Endodermal cell (in vitro differentiated cells): ENCODE measurements at regions not wholly inside any gene's neighbourhood (a gene's known extent, or its start where the extent isn't known, plus 50 kb on each side); places are given as distances from the start of the nearest gene placed in this dataset.

Experiments
- DNase-seq: peaks from one replicate; pipeline ENCODE4 v3.0.0-alpha.2; 2017
- H3K27ac ChIP-seq: 2 replicates; pipeline ENCODE4 v1.5.1; 2013; ENCODE audit warnings: mild to moderate bottlenecking, low read depth, low read length, moderate library complexity
- H3K27me3 ChIP-seq: 2 replicates; pipeline ENCODE4 v1.6.1; 2013; ENCODE audit warnings: mild to moderate bottlenecking, low read length, moderate library complexity; ENCODE audit not compliant: insufficient read depth, control insufficient read depth, poor library complexity, severe bottlenecking
- H3K36me3 ChIP-seq: 2 replicates; pipeline ENCODE4 v1.7.0; 2013; ENCODE audit warnings: mild to moderate bottlenecking, low read length, moderate library complexity; ENCODE audit not compliant: control insufficient read depth, insufficient read depth
- H3K4me1 ChIP-seq: one replicate; pipeline ENCODE4 v1.7.0; 2013; ENCODE audit warnings: low read length; ENCODE audit not compliant: control insufficient read depth, insufficient read depth
- H3K4me3 ChIP-seq: 2 replicates; pipeline ENCODE4 v1.5.1; 2013; ENCODE audit warnings: mild to moderate bottlenecking, low read length, moderate library complexity
- H3K9ac ChIP-seq: 2 replicates; pipeline ENCODE4 v1.6.1; 2013; ENCODE audit warnings: mild to moderate bottlenecking, low read length, moderate library complexity; ENCODE audit not compliant: poor library complexity, severe bottlenecking; ENCODE audit errors: extremely low read depth
- H3K9me3 ChIP-seq: 2 replicates; pipeline ENCODE4 v1.6.1; 2013; ENCODE audit warnings: mild to moderate bottlenecking, low read length, moderate library complexity; ENCODE audit not compliant: control insufficient read depth
- H3K27ac Mint-ChIP-seq: 2 replicates; pipeline ENCODE4 v1.8.0; 2020; ENCODE audit warnings: mixed read lengths
- H3K27me3 Mint-ChIP-seq: 2 replicates; pipeline ENCODE4 v1.8.0; 2021; ENCODE audit warnings: mild to moderate bottlenecking, mixed read lengths; ENCODE audit not compliant: insufficient read depth
- H3K36me3 Mint-ChIP-seq: 2 replicates; pipeline ENCODE4 v1.8.0; 2020; ENCODE audit warnings: low read depth, mixed read lengths
- H3K4me1 Mint-ChIP-seq: 2 replicates; pipeline ENCODE4 v1.8.0; 2020; ENCODE audit warnings: mixed read lengths
- H3K4me3 Mint-ChIP-seq: 2 replicates; pipeline ENCODE4 v1.8.0; 2020; ENCODE audit warnings: mild to moderate bottlenecking, moderate library complexity, mixed read lengths
- H3K9me3 Mint-ChIP-seq: 2 replicates; pipeline ENCODE4 v1.8.0; 2020; ENCODE audit warnings: mild to moderate bottlenecking, mixed read lengths
- CTCF ChIP-seq: fragments of 200-600 bp; sonication (generic); conservative IDR thresholded peaks from 2 replicates; pipeline ENCODE4 v1.5.0; 2021; ENCODE audit warnings: antibody characterized with exemption, mild to moderate bottlenecking
- WGBS, 2 experiments: methylation state at CpG; one replicate each; pipeline versions ENCODE4 v1.1.5 to v1.1.7; 2013; ENCODE audit warnings: missing lambda C conversion rate in 2 of 2, mixed read lengths in 1 of 2; ENCODE audit not compliant: insufficient coverage in 1 of 2, insufficient read length in 1 of 2; 5-methylcytosine and 5-hydroxymethylcytosine counted together

GRCh38 chr5:89948977-89949376 lies 460.6 kb downstream of the CETN3 start:
- WGBS, 2 experiments = 94 to 100% methylated on average over 1 of the region's 1 CpG
- no peak overlapping the region for H3K4me3 ChIP-seq
- H3K9me3 ChIP-seq = no peaks in the 10 kb centered on the region
- no peaks in the 10 kb centered on the region for H3K27me3 Mint-ChIP-seq
- no peaks in the 10 kb centered on the region for H3K36me3 Mint-ChIP-seq
- H3K4me1 ChIP-seq = peaks cover 2% of the 10 kb centered on the region
- no peak overlapping the region for H3K4me3 Mint-ChIP-seq
- peaks cover 19% of the 10 kb centered on the region for H3K4me1 Mint-ChIP-seq
- TF ChIP-seq CTCF = no peak
- H3K9ac ChIP-seq = no peak overlapping the region
- H3K36me3 ChIP-seq = no peaks in the 10 kb centered on the region
- H3K27ac ChIP-seq = no peak overlapping the region
- H3K27ac Mint-ChIP-seq = no peak overlapping the region
- DNase-seq = no peak
- no peaks in the 10 kb centered on the region for H3K27me3 ChIP-seq
- H3K9me3 Mint-ChIP-seq = no peaks in the 10 kb centered on the region

- no peak overlapping the region for H3K4me3 ChIP-seq
- H3K27ac Mint-ChIP-seq = no peak overlapping the region
- peaks cover 18% of the 10 kb centered on the region for H3K4me1 Mint-ChIP-seq
- no peaks in the 10 kb centered on the region for H3K27me3 Mint-ChIP-seq
- no peak overlapping the region for H3K27ac ChIP-seq
- 17 to 69% methylated on average over 1 to 2 of the region's 2 CpGs for WGBS, 2 experiments
- no peaks in the 10 kb centered on the region for H3K27me3 ChIP-seq
- no peaks in the 10 kb centered on the region for H3K36me3 ChIP-seq
- H3K4me3 Mint-ChIP-seq = no peak overlapping the region
- H3K36me3 Mint-ChIP-seq = no peaks in the 10 kb centered on the region
- H3K9me3 ChIP-seq = no peaks in the 10 kb centered on the region
- no peaks in the 10 kb centered on the region for H3K9me3 Mint-ChIP-seq
- no peak overlapping the region for H3K9ac ChIP-seq
- peaks cover 2% of the 10 kb centered on the region for H3K4me1 ChIP-seq
- no peak for DNase-seq
- no peak for TF ChIP-seq CTCF
These were observed 462.6 kb downstream of the CETN3 start for GRCh38 chr5:89946916-89947315.

- H3K27me3 Mint-ChIP-seq = no peaks in the 10 kb centered on the region
- no peak overlapping the region for H3K4me3 Mint-ChIP-seq
- Histone ChIP-seq H3K4me1 (peaks cover 2% of the 10 kb centered on the region), H3K9me3 (no peaks in the 10 kb centered on the region), H3K4me3 (no peak overlapping the region), H3K36me3 (no peaks in the 10 kb centered on the region), H3K27ac (no peak overlapping the region), H3K9ac (no peak overlapping the region), H3K27me3 (no peaks in the 10 kb centered on the region)
- no peaks in the 10 kb centered on the region for H3K9me3 Mint-ChIP-seq
- no peak for TF ChIP-seq CTCF
- no peaks in the 10 kb centered on the region for H3K36me3 Mint-ChIP-seq
- 87 to 100% methylated on average over 1 to 4 of the region's 4 CpGs for WGBS, 2 experiments
- peaks cover 17% of the 10 kb centered on the region for H3K4me1 Mint-ChIP-seq
- no peak for DNase-seq
- no peak overlapping the region for H3K27ac Mint-ChIP-seq
These were observed 463.0 kb downstream of the CETN3 start for GRCh38 chr5:89946508-89946907.
